NCI-H446 (cell line): ENCODE measurements at regions not wholly inside any gene's neighbourhood (a gene's known extent, or its start where the extent isn't known, plus 50 kb on each side); places are given as distances from the start of the nearest gene placed in this dataset.

ENCODE experiments used
- DNase-seq, 2 experiments: peaks; one replicate each; lab custom pipeline; 2025; lab: John Stamatoyannopoulos, UW

- DNase-seq = no peak
Measured at GRCh38 chr16:5903153-5903552, 805.6 kb upstream of the EEF2KMT start.

DNA sequence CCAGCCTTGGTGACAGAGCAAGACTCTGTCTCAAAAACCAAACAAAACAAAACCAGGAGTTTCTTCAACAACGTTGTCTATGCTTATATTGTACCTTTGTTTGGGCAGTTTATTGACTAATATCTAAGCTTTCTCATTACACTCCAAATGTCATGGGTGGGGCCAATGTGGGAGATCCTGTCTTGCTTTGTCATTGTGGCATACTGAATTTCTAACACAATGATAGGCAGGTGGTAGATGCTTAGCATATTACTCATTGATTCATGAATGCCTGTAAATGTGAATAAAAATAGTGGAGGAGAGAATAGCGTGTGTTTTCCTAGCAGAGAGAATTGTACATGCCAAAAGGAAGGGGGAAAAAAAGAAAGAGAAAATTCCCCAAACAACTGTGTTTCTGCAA lies 802.5 kb upstream of the EEF2KMT start:
- no peak for DNase-seq

DNA sequence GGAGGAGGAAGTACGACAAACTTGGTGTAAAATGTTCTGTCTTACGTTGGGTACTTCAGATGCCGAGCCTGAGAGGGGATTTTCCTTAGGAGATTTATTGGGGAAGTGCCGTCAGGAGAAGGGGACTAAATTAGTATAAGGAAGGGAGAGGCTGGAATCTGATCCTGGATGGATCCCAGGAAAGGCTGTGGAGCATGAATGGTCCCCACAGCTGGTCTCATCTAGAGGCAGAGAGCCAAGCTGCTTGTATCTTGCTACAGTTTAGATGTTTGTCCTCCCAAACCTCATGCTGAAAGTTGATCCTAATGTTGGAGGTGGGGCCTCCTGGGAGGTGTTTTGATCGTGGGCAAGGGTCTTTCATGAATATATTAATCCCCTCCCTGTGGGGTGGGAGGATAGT lies 798.4 kb upstream of the EEF2KMT start:
- DNase-seq = no peak

DNA sequence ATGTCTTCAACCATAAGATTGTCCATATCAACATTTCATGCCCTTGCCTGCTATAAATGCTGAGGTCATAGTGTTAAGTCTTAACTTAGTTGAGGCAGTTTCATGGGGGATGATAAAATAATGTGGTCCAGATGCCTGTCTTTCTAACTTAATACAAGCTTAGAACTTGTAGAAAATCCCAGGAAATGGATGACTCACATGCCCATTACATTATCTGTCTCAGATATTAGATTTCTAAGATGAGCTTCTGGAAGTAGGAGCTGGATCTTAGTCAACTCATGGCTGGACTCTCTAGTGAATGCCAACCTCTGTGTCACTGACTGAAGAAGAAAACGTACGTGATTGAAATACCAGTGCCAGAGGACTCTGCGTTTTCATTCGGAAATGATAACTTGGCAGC lies 797.5 kb upstream of the EEF2KMT start:
- no peak for DNase-seq

DNA sequence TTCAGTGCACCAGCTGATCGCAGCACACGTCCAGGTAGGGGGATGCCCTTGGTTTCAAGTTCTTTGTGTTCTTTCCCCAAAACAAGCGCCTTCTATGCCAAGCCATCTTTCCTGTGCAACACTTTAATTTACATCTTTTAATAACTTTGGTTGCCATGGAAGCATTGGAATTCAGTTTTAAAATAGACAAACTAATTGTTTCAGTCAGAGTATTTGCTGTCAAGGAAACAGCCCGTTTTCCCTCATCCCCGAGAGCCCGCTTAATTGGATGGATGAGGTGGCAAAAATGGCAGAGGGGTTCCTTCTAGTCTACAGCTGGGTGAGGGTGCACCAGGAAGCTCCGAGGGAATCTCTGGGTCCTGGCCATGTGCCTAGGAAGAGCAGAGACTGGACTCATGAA lies 793.7 kb upstream of the EEF2KMT start:
- no peak for DNase-seq

DNA sequence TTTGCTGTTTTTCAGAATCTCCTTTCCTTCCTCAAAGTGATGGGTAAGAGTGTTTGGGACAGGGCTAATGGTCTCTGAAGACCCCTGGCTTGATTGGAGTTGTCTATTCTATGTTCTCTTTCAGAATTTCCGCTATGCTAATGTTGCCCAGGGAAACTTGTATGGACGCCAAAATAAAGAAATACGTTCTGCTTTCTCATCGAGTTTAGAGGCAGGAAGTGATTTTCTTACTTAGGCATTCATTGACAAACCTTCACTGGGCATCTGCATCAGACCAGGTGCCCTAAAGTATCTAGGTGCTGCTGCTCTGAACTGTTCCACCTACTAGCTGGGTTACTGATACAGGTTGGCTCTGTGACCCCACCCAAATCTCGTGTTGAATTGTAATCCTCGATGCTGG lies 787.9 kb upstream of the EEF2KMT start:
- DNase-seq = no peak

DNA sequence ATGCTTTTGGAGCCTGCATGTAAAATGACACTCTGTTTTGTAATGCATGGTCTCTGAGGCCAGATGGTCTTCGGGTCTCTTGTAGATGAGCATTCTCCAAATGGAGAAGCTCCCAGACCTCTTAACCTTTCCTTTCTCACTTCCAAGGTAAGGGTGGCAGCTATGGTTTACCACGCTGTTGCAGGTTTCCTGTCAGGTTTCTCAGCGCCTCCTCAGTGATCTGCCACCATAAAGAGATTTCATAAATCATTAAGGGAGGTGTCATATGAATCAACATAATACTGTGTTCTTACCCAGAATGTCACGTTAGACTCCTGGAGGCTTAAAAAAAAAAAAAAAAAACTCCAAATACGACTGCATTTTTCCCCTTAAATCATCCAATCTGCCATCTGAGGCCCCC lies 787.4 kb upstream of the EEF2KMT start:
- DNase-seq = no peak

GRCh38 chr16:5884339-5884738 lies 786.7 kb upstream of the EEF2KMT start:
- no peak for DNase-seq

DNA sequence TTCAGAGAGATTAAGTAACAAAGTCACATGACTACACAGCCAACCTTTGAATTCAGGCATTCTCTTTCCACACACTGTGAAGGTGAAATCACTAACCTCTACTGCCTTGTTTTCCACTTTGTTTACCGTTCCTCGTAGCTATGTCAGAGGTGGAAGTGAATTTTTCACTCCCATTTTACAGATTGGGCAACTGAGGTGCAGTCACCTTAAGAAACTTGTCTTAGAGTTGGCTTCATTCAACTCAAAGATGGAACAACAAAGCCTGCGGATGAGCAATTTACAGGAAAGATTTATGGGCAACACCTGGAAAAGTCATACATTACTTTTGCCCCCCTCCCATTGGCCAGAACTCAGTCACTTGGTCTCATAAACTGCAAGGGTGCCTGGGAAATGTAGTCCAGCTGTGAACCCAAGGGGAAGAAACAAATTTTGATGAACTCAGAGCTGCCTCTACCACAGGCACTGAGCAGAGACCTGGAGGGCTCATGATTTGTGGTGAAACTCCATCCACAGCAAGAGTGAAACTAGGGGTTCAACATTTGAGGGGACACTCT lies 784.6 kb upstream of the EEF2KMT start:
- no peak for DNase-seq

DNA sequence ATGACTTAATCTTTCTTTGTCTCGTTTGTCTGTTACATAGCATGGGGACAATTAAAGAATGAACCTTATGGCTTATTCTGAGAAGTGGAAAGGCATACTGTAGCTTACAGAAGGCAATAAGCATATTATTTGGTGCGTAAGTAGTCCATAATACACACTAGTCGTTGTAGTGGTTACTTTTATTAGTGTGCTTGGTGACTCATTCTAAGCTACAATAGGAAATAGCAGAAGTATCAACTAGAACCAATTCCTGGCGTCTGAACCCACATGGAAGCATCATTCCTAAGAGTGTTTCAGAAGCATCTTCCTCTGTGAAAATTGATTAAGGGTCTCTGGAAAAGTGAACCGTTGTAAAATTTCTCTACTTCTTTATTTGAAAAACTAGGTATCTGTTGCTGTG lies 777.8 kb upstream of the EEF2KMT start:
- DNase-seq = no peak

DNA sequence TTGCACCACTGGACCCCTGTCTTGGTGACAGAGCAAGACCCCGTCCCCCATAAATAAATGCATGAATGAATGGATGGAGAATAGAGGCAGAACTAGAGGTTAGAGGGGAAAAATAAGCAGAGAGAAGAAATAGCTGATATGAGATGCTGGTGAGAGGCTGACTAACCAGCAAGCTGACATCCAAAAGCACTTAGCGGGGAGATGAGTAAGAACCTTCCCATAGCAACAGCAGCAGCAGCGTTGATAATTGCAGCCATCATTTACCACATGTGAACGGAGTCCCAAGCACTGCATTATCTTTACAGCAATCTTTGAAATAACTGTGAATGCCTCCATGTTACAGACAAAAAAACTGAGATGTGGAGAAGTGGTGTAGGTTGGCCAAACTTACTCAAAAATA lies 777.3 kb upstream of the EEF2KMT start:
- no peak for DNase-seq

- DNase-seq = no peak
Measured at GRCh38 chr16:5873221-5873620, 775.6 kb upstream of the EEF2KMT start.

- no peak for DNase-seq
Measured at GRCh38 chr16:5870886-5871691, 773.5 kb upstream of the EEF2KMT start.

- no peak for DNase-seq
Measured at GRCh38 chr16:5867250-5867649, 769.7 kb upstream of the EEF2KMT start.

DNA sequence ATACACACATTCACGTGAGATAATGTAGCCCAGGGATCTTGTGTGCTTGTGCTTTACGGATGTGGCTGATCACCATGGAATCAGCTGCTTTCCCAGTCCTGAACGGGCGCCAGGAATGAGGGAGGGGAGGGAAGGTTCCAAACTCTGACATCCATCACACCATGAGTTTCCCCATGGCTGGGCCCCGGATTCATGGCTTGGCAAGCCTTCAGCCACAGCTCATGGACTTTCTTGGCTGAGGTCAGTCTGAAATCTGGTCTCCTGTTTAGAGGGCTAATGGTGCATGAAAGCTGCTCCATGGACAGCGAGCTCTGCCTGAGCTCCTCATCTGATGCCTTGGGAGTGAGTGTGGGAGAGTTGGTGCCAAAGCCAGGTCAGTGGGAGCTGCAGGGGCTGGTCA lies 767.6 kb upstream of the EEF2KMT start:
- DNase-seq = no peak

GRCh38 chr16:5863071-5863606 lies 765.5 kb upstream of the EEF2KMT start:
- DNase-seq = no peak

DNA sequence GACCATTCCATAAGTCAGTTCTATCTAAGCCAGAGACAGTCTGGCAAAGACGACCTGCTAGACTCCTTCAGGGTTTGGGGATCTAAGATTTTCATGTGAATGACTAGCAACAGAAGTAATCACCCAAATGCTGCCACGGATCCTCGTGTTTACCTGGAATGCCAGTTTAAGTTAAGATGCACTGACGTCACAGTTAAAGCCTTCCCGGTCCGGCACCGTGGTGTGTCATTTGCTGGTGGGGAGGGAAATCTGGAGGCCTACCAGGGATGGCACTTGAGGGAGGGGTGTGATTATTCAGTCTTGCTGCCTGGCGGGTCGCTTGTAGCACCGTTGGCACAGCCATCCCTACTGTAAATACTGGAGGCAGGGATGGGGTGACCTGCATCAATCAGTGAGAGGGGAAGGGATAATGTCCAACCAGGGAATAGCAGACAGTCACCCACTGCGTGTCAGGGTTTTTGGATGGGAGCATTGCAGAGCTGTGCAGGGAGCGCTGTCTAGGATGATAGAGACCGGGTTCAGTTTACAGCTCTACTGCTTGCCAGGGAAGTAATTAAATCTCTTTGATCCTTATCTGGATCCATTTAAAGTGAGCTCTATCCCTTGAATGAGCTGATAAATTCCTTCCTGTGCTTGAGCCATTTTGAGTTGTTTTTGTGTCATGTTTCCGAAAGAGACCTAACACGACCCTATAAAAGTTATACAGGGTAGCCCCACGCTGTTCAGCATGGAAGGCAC lies 764.7 kb upstream of the EEF2KMT start:
- no peak for DNase-seq

DNA sequence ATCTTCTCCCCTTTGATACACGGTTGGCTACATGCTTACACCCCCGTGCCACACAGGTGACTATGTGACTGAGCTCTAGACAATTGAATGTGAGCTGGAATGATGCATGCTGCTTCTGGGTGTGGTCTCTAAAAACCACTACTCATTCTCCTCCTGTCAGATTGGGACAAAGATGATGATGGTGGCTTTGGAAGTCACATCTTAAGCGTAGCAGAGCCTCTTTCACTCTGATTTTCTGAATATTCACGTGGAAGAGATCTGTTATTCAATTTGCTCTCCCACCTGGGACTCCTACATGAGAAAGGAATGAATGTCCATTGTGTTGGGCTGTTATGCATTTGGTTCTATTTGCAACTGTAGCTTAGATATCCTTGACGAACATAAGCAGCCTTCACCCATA lies 763.6 kb upstream of the EEF2KMT start:
- DNase-seq = no peak

GRCh38 chr16:5858180-5858579 lies 760.6 kb upstream of the EEF2KMT start:
- no peak for DNase-seq

DNA sequence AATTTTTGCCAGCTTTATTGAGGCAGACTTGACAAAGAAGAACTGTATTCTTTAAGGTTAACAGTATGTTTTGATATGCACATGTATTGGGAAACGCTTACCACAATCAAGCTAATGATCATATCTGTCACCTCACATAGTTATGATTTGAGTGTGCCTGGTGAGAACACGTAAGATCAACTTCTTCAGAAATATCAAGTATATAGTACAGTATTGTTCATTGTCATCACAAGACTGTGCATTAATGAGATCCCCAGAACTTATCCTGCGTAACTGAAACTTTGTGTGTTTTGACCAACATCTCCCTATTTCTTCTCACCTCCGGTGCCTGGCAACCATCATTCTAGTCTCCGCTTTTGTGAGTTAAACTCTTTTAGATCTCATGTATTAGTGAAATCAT lies 756.4 kb upstream of the EEF2KMT start:
- no peak for DNase-seq

- DNase-seq = no peak
Measured at GRCh38 chr16:5852151-5852550, 754.6 kb upstream of the EEF2KMT start.

GRCh38 chr16:5851393-5851982 lies 753.9 kb upstream of the EEF2KMT start:
- DNase-seq = no peak
